ENCODE measurements at regions not wholly inside any gene's neighbourhood (a gene's known extent, or its start where the extent isn't known, plus 50 kb on each side); places are given as distances from the start of the nearest gene placed in this dataset.
"Not testable (repeated sequence)": the region's sequence is repeated elsewhere in the genome, so short reads cannot be mapped to it uniquely, and the experiment has no call there.

- no peak for DNase-seq (ENCODE audit: low read depth)
These were observed 79.2 kb upstream of the CEP126 start for GRCh38 chr11:101835506-101836063.

- DNase-seq (ENCODE audit: low read depth) = not testable (repeated sequence)
These were observed 84.3 kb upstream of the CEP126 start for GRCh38 chr11:101830475-101830874.

DNA sequence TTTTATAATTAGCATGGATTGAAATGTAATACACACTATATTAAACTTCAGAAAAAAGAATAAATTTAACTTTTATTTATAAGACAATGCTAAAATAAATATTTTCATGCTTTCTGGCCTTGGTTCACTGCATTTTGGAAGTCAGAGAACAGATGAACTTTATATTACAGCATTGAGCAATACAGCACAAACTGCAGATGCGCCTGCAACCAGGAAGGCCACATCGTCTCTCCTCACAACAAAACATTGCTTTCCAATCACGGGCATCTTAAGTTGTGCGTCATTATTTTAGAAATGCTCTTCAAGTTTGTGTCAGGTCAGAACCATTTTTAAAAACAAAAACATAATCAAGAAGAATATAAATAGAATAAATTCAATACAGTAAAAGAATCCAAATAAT is 89.3 kb upstream of the CEP126 start:
- no peak for DNase-seq (ENCODE audit: low read depth)

DNA sequence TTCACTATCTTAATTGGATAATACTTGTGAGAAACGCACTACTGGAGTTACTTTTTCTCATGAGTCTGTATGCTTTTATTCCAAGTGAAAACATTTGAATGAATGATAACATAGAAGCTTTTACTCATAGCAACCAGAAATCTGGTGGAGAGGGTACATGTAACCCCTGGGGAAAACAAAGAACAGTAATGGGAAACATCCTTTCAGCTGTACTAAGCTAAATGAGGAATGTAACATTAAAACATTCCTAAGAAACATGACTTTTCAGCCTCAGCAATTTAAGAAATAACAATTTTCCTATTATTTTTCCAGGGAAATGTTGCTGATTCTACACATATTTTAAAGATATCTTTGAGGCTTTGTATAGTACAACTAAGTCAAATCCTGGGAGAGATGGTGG is 97.2 kb upstream of the CEP126 start:
- DNase-seq (ENCODE audit: low read depth) = no peak

- no peak for DNase-seq (ENCODE audit: low read depth)
These were observed 98.2 kb upstream of the CEP126 start for GRCh38 chr11:101816613-101817012.

DNA sequence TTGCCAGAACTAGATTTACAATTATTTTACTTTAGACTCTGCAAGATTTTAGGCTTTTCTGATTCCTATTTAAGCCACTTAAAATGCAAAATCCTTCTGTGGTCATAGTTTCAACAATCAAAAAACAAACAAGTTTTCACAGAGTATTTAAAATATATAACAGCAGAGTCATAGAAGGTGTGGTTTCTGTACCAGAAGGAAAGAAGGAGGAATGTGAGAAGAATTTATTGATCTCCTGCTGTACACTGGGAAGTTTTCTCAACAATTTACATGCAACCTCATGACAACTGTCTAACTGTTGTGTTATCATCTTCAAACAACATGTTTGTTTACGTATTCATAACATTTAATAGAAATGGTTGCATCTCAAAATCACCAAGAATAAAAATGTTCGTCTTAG is 102.3 kb upstream of the CEP126 start:
- DNase-seq (ENCODE audit: low read depth) = no peak

DNA sequence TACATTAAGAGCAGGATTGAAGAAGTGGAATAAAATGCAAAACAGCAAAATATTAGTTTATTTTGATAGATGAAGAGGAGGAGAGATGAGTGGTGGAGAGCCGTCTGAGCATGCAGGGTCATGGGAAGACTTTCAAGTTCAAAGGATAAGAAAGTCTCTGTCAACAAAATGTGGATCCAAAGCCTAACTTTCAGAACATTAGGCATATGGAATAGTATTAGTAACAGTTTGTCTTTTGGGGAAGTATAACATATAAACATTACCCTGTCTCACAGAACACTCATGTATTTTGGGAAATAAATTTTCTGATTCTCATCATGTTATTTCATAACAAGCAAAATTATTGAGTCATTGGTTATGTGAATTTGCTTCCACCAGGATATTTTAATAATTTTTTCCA is 104.3 kb upstream of the CEP126 start:
- DNase-seq (ENCODE audit: low read depth) = no peak

DNA sequence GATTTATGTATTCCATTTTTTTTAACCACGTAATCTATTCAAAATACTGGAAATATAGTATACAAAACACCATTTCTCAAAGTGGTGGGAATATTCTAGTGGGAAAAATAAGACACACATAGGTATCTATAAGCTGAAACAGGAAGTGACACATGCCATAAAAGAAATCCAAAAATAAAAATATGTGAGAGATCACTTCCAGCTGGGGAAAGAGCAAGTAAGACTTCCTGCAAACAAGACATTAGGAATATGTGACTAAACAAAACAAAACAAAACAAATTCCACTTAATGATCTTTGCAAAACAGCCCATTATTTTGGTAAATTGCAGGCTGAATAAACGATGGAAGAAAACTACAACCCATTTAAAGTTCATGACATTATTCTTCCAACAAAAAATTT is 107.3 kb upstream of the CEP126 start:
- no peak for DNase-seq (ENCODE audit: low read depth)

DNA sequence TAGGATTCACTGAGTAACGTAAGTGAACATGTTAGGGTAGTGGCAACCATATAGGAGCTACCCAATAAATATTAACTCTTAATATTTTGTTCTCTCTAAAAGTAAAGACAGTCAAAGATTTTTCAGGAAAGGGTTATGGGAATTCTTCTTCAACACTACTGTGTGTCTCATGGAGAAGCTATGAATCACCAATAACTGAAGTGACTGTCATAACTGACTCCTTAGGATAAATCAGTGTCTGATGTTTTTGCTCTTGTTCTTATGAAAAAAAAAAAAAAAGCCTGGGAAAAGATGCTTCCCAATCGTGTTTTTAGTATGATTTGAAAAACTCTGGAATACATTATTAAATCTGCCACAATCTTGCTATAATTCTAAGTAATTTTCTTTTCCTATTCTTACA is 111.2 kb upstream of the CEP126 start:
- no peak for DNase-seq (ENCODE audit: low read depth)

DNA sequence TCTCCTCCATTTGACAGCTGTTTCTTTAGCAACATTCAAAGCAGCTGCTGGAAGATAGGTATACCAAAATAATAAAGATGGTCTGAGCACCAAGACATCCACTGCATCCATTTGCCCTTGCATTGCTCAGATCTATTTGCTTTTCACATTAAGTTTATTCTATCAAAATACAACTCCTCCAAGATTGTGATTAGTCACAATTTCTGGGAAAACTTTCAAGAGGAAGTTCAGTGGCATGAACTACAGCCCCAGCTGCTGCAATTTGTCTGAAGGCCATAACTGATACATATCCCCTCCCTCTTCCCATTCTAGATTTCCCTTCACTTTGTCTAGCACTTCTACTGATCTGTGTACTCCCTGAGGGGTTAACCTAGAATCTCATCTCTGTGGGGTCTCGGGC is 117.5 kb upstream of the CEP126 start:
- DNase-seq (ENCODE audit: low read depth) = no peak

GRCh38 chr11:101792814-101793213 is 122.0 kb upstream of the CEP126 start:
- DNase-seq (ENCODE audit: low read depth) = no peak

DNA sequence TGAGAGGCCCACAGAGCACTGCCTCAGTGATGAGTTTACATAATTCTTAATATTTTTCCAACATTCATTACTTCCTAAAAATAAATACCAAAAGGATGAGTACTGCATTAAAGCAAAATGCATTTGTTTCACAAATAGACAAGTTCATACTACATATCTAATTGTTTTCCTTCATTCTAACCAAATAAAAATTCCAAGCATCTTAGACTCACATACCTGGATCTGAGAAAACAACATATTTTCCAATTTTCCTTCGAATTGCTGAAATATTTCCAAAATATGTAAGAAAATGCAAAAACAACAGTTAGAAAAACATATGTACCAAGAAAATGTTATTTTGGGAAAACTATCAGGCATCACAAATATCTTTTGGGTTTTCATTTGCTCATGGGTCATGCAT is 127.9 kb upstream of the CEP126 start:
- no peak for DNase-seq (ENCODE audit: low read depth)

- no peak for DNase-seq (ENCODE audit: low read depth)
These were observed 128.4 kb upstream of the CEP126 start for GRCh38 chr11:101786421-101786820.

- not testable (repeated sequence) for DNase-seq (ENCODE audit: low read depth)
These were observed 135.6 kb upstream of the CEP126 start for GRCh38 chr11:101779167-101779566.

GRCh38 chr11:101777476-101777875 is 137.3 kb upstream of the CEP126 start:
- DNase-seq (ENCODE audit: low read depth) = no peak

DNA sequence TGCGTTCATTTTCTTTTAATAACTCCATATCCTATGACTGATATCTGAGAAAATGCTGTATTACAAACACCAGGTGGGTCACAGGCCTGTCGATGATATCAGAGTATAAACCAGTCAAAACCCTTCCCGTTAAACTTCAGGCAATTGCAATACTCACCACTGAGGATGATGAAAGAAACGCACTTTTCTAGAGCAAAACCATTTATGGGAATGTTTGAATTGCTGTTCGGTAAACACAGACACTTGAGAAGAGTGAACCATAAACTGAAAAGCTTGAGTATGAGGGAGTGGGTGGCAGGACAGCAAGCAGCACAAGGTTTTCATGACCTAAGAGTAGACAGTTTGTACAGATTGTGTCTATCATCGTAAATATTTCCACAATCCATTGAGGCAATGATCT is 139.8 kb upstream of the CEP126 start:
- no peak for DNase-seq (ENCODE audit: low read depth)

DNA sequence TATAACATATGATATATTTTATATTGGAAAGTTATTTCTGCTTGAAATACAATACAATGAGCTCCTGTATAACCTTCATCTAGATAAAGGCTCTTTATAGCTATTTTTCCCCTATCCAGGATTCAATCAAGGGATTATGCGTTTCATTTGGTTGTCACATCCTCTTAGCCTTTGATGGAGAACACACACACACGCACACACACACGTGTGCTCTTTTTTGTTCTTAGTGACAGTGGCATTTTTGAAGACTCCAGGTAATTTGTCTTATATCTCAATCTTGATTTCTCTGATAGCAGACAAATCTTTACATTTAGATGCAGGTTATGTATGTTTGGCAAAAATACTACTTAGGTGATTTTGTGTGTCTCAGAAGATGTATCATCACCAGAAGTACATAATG is 144.2 kb upstream of the CEP126 start:
- no peak for DNase-seq (ENCODE audit: low read depth)

DNA sequence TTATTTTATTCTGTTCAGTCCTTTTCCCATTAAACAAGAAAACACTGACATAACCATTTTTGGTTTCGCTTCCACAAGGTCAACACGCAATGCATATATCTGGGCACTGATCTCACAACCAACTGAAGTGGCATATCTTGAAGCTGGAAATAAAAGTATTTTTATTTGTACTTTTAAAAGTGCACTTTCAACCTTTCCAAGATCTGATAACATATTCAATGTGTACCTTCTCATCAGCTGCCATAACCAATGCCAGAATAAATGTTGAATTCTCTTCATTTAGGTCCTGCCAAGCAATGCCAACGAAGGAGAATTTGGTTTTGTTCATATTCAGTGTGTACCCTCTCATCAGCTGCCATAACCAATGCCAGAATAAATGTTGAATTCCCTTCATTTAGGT is 148.9 kb upstream of the CEP126 start:
- DNase-seq (ENCODE audit: low read depth) = no peak

DNA sequence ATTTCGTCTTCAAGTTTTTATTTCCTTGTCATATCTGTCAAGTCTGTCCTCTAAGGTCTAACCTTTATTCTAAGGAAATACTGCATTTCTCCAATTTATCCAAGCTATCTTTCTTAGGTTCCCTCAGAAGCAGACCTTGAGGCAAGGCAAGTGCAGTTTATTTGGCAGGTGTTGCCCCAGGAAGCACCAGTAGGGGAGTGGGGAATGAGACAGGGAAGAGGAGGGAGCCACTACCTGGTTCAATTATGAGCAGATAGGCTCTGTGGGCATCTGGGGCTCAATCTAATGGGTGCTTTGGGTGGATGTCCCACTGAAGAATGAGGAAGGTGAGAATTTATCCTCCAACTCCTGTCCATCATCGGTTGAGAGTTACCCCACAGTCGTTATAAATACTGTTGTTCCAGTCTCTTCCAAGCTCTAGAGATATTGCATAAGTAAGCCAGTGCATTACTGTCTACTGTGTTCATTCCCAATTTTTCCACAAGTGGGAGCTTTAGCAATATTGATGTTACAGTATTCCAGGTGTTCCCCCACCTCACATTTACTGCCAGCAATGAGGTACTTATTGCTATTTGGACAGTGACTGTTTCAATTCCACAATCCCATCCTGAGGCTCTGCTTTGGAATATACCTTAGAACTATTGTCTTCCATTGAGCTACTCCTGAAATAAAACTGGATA is 154.9 kb upstream of the CEP126 start:
- no peak for DNase-seq (ENCODE audit: low read depth)

DNA sequence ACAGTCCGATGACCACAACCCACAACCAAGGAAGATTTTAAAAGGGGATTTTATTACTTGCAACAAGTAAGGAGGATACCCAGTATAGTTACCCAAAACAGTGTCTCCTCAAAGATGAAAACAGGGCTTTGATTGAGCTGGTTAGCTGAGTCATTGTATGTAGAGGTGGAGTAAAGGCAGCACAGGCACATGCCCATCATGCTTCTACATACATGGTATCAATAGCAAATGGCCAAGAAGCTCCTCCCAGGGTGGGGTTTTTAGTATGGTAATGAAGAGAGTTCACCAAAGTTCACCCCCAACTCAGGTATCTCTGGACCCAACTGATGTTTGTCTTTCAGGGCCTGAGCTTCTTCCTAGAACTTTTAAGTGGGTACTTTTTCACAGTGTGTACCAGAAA is 157.1 kb upstream of the CEP126 start:
- DNase-seq (ENCODE audit: low read depth) = no peak

DNA sequence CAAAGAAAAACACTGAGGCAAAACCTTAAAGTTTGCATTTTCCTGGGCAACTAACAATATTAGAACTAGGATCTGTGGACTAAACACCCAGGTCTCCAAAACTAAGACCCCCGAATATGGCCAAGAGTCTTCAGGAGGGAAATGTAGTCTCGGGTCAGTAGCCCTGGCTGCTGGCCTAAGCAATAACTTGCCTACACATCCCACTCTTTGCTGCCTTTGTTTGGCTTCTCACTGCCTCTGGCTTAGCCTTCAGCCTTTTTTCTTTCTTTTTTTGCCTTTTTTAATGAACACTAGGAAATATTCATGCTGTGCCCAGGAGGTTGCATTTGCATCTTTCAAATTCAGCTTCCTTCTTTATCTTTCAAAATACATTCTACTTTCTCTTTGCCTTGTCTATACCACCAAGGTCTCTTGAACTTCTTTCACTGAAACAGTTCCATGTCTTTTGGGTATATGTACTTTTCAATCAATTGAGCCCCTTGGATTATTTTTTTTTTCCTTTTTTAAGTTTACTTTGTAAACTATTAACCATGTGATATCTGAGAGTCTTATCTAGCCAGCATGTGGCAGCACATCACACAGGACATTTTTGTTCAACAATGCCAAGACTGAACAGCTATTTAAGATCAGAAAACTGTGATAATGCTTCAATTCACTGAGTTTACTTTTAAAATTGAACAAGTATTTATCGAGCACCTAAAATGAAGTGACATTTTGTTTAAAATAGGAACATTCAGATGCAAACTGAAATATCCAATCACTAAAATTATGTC is 165.0 kb upstream of the TRPC6 start:
- DNase-seq (ENCODE audit: low read depth) = no peak

- no peak for DNase-seq (ENCODE audit: low read depth)
These were observed 161.9 kb upstream of the TRPC6 start for GRCh38 chr11:101745756-101746155.

- DNase-seq (ENCODE audit: low read depth) = no peak
These were observed 160.0 kb upstream of the TRPC6 start for GRCh38 chr11:101743828-101744227.

Measured in non-pigmented ciliary epithelial cell (primary cell).